ENCODE measurements at regions not wholly inside any gene's neighbourhood (a gene's known extent, or its start where the extent isn't known, plus 50 kb on each side); places are given as distances from the start of the nearest gene placed in this dataset.

DNA sequence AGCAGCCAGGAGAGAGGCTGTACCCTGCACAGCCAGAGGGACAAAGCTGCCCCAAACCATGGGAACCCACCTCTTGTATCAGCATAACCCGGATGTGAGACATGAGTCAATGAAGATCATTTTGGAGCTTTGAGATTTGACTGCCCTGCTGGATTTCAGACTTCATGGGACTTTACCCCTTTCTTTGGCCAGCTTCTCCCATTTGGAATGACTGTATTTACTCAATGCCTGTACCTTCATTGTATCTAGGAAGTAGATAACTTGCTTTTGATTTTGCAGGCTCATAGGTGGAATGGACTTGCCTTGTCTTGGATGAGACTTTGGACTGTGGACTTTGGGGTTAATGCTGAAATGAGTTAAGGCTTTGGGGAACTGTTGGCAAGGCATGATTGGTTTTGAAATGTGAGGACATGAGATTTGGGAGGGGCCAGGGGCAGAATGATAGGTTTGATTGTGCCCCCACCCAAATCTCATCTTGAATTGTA lies 616.2 kb downstream of the RWDD3 start:
- TF ChIP-seq, protein P1, sequence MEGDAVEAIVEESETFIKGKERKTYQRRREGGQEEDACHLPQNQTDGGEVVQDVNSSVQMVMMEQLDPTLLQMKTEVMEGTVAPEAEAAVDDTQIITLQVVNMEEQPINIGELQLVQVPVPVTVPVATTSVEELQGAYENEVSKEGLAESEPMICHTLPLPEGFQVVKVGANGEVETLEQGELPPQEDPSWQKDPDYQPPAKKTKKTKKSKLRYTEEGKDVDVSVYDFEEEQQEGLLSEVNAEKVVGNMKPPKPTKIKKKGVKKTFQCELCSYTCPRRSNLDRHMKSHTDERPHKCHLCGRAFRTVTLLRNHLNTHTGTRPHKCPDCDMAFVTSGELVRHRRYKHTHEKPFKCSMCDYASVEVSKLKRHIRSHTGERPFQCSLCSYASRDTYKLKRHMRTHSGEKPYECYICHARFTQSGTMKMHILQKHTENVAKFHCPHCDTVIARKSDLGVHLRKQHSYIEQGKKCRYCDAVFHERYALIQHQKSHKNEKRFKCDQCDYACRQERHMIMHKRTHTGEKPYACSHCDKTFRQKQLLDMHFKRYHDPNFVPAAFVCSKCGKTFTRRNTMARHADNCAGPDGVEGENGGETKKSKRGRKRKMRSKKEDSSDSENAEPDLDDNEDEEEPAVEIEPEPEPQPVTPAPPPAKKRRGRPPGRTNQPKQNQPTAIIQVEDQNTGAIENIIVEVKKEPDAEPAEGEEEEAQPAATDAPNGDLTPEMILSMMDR (IDR thresholded peaks at IDR 0.05; ENCODE audit: low read length, missing control alignments), result no peak
- no peak for DNase-seq (ENCODE audit: low read depth)
- H3K4me3 ChIP-seq (replicated peaks; ENCODE audit: low read depth, low read length), result no peak overlapping the region

DNA sequence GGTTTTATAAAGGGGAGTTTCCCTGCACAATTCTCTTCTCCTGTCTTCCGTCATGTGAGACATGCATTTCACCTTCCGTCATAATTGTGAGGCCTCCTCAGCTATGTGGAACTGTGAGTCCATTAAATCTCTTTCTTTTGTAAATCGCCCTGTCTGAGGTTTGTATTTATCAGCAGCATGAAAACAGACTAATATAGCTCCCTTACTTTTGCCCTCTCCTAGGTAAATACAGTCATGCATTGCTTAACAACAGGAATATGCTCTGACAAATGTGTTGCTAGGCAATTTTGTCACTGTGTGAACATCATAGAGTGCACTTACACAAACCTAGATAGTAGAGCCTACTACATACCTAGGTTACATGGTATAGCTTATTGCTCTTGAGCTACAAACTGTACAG lies 616.8 kb downstream of the RWDD3 start:
- no peak for DNase-seq (ENCODE audit: low read depth)
- H3K4me3 ChIP-seq (replicated peaks; ENCODE audit: low read depth, low read length), result no peak overlapping the region
- TF ChIP-seq, protein P1 (IDR thresholded peaks at IDR 0.05; ENCODE audit: low read length, missing control alignments), result no peak

DNA sequence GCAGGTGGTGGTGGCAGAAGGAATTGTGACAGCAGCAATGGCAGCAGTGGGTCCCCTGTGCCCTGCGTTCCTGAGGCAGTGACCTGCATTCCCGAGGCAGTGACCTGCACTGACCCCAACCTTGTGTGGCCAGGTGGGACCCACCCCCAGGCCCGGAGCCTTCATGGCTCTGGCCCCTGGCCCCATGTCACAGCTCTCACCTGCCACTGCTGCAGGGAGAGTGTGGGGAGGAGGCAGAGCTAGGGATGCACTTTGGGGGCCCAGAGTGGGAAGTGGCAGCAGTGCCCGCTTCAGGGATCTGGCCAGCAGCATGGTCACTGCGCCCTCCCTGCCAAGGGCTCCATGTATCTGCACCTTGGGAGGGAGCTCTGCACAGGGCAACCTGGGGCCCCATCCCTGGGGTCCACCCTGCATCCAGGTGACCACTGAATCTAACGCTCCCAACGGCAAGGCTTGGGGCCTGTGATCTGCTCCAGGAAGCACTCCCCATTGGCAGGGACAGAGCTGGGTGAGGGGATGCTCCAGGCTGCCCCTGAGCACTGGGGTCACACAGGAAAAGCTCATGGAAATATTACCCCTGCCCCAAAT lies 618.6 kb downstream of the RWDD3 start:
- TF ChIP-seq, protein P1 (IDR thresholded peaks at IDR 0.05; ENCODE audit: low read length, missing control alignments), result no peak

DNA sequence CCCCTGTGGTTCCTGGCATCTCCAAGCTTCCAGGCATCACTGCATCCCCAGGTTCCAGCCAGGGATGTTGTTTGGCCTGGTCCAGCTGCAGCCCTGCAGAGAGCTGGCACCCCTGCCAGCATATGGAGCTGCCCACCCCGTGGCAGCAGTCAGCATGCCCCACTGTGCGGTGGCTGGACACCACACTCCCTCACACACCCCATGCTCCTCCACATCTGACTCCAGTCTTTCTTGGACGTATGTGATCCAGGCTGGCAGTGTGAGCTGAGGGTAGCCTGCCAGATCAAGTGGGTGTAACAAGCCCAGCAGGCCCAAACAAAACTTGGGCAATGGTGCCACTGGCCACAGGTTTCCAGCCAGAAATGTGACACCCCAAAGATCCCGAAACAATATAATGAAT lies 620.4 kb downstream of the RWDD3 start:
- TF ChIP-seq, protein P1 (IDR thresholded peaks at IDR 0.05; ENCODE audit: low read length, missing control alignments), result no peak
- H3K4me3 ChIP-seq (replicated peaks; ENCODE audit: low read depth, low read length), result no peak overlapping the region
- no peak for DNase-seq (ENCODE audit: low read depth)

More for the DNA sequence above, 618.6 kb downstream of the RWDD3 start:
- DNase-seq (ENCODE audit: low read depth), result no peak
- H3K4me3 ChIP-seq (replicated peaks; ENCODE audit: low read depth, low read length), result no peak overlapping the region

DNA sequence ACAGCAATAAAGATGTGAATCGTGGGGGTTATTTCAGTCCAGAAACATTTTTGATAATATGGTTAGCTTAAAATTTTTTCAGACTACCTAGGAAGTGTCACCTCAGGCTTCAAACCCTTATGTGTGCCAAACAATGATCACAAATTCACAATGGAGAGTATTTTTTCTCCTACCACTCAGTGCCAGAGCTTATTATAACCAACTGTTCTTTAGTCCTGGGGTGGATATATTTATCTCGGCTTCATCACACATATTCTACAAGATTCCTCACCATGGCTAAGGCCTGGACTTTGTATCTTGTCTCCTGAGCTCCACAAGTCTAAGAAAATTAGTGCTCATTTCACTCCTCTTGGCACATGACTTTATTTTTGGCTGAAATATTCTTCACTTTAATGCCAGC lies 629.1 kb downstream of the RWDD3 start:
- no peak overlapping the region for H3K4me3 ChIP-seq (replicated peaks; ENCODE audit: low read depth, low read length)
- DNase-seq (ENCODE audit: low read depth), result no peak
- TF ChIP-seq, protein P1 (IDR thresholded peaks at IDR 0.05; ENCODE audit: low read length, missing control alignments), result no peak

DNA sequence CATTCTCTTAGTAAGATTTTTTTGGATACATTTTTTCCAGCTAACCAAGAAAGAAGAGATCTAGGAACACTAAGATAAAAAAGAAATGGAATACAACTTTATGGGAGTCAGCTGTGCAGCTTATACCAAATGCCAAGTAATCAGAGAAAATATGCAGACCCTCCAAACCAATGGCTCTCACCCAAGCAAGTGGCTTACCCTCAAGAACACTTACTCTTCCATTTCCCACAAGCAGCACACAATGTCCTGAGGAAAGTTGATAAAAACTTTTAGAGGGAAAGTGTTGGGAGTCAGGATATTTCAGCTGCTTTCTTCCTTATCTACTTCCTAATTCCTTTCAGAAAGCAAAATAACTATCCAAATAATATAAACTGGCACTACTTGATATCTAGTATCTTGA lies 631.8 kb downstream of the RWDD3 start:
- no peak overlapping the region for H3K4me3 ChIP-seq (replicated peaks; ENCODE audit: low read depth, low read length)
- TF ChIP-seq, protein P1 (IDR thresholded peaks at IDR 0.05; ENCODE audit: low read length, missing control alignments), result no peak
- DNase-seq (ENCODE audit: low read depth), result no peak

DNA sequence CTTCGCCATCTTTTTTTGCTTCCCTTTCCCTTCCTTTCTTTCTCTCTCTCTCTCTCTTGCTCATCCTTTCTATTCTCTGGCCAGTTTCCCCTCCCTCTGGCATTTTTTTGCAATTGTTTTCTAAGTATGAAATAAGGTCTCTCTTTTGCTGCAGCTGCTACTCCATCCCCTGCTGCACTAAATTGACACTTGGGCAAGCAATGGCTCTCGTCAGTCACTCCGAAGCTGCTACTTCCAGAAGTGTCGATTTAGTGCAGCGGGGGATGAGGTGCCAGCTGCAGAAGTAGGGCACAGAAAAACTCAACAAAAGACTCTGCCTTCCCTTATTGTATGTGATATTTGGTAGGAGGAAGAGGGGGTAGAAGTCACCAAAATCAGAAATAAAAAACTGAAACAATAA lies 642.3 kb downstream of the RWDD3 start:
- TF ChIP-seq, protein P1 (IDR thresholded peaks at IDR 0.05; ENCODE audit: low read length, missing control alignments), result no peak
- no peak for DNase-seq (ENCODE audit: low read depth)
- H3K4me3 ChIP-seq (replicated peaks; ENCODE audit: low read depth, low read length), result no peak overlapping the region
